Liver (tissue), 8 donors: ENCODE measurements at regions not wholly inside any gene's neighbourhood (a gene's known extent, or its start where the extent isn't known, plus 50 kb on each side); places are given as distances from the start of the nearest gene placed in this dataset.

ENCODE experiments used
- DNase-seq: peaks from one replicate; pipeline ENCODE4 v3.0.0-alpha.2; 2017; ENCODE audit warnings: low spot score
- H3K27ac ChIP-seq, 2 donors: one replicate each; pipeline ENCODE4 v1.7.0; 2013; ENCODE audit warnings: inconsistent platforms in 2 of 2, low read length in 2 of 2, control low read depth in 1 of 2, low read depth in 1 of 2, mild to moderate bottlenecking in 1 of 2
- H3K27me3 ChIP-seq, 4 donors: one replicate each; pipeline versions ENCODE4 v1.6.1 to v1.7.0; 2013; ENCODE audit warnings: low read length in 3 of 4, inconsistent platforms in 1 of 4, mild to moderate bottlenecking in 1 of 4, moderate library complexity in 1 of 4; ENCODE audit not compliant: control insufficient read depth in 4 of 4, insufficient read depth in 4 of 4
- H3K36me3 ChIP-seq, 4 donors: one replicate each; pipeline versions ENCODE4 v1.6.1 to v1.7.0; 2013; ENCODE audit warnings: low read length in 3 of 4, mild to moderate bottlenecking in 3 of 4, low read depth in 1 of 4, moderate library complexity in 1 of 4; ENCODE audit not compliant: control insufficient read depth in 4 of 4, insufficient read depth in 3 of 4
- H3K4me1 ChIP-seq, 4 donors: one replicate each; pipeline versions ENCODE4 v1.6.1 to v1.7.0; 2013; ENCODE audit warnings: low read length in 3 of 4, mild to moderate bottlenecking in 3 of 4, moderate library complexity in 1 of 4; ENCODE audit not compliant: control insufficient read depth in 4 of 4, insufficient read depth in 4 of 4
- H3K4me3 ChIP-seq, 3 donors: one replicate each; pipeline versions ENCODE4 v1.6.1 to v1.7.0; 2013; ENCODE audit warnings: low read length in 3 of 3, control low read depth in 1 of 3, low read depth in 1 of 3, mild to moderate bottlenecking in 1 of 3
- H3K9ac ChIP-seq, 2 donors: one replicate each; pipeline ENCODE4 v1.7.0; 2013; ENCODE audit warnings: low read length in 2 of 2, mild to moderate bottlenecking in 2 of 2, moderate library complexity in 2 of 2, control low read depth in 1 of 2, low read depth in 1 of 2
- H3K9me3 ChIP-seq, 4 donors: one replicate each; pipeline versions ENCODE4 v1.6.1 to v1.7.0; 2013; ENCODE audit warnings: low read length in 3 of 4; ENCODE audit not compliant: control insufficient read depth in 4 of 4
- EGR1 ChIP-seq, 2 donors: IDR thresholded peaks; 2 replicates each; pipeline ENCODE4 v1.6.1; 2016 to 2018; ENCODE audit warnings: antibody characterized with exemption in 2 of 2, low read depth in 2 of 2
- FOXA1 ChIP-seq: IDR thresholded peaks from 2 replicates; pipeline ENCODE4 v1.6.1; 2016; ENCODE audit warnings: antibody characterized with exemption
- GABPA ChIP-seq, 2 donors: IDR thresholded peaks in 1 of 2; conservative IDR thresholded peaks in 1 of 2; 2 replicates each; pipeline ENCODE4 v1.6.1; 2016; ENCODE audit warnings: antibody characterized with exemption in 2 of 2, mild to moderate bottlenecking in 1 of 2, moderate library complexity in 1 of 2
- HNF4A ChIP-seq, 2 donors: conservative IDR thresholded peaks; 2 replicates each; pipeline ENCODE4 v1.6.1; 2016; ENCODE audit warnings: antibody characterized with exemption in 2 of 2, mild to moderate bottlenecking in 2 of 2
- JUND ChIP-seq, 2 donors: IDR thresholded peaks; 2 replicates each; pipeline ENCODE4 v1.6.1; 2016; ENCODE audit warnings: antibody characterized with exemption in 2 of 2
- REST ChIP-seq: IDR thresholded peaks from 2 replicates; pipeline ENCODE4 v1.6.1; 2016; ENCODE audit warnings: antibody characterized with exemption, mild to moderate bottlenecking
- RXRA ChIP-seq, 2 donors: IDR thresholded peaks; 2 replicates each; pipeline ENCODE4 v1.6.1; 2017 to 2018; ENCODE audit warnings: antibody characterized with exemption in 2 of 2, mild to moderate bottlenecking in 1 of 2
- SP1 ChIP-seq: IDR thresholded peaks from 2 replicates; pipeline ENCODE4 v1.6.1; 2018; ENCODE audit warnings: antibody characterized with exemption, mild to moderate bottlenecking
- TAF1 ChIP-seq: conservative IDR thresholded peaks from 2 replicates; pipeline ENCODE4 v1.6.1; 2016; ENCODE audit warnings: antibody characterized with exemption, mild to moderate bottlenecking
- YY1 ChIP-seq: IDR thresholded peaks from 2 replicates; pipeline ENCODE4 v1.6.1; 2016; ENCODE audit warnings: antibody characterized with exemption, mild to moderate bottlenecking
- WGBS: extraction: QIAGEN DNeasy Blood & Tissue Kit; methylation state at CpG from one replicate; pipeline ENCODE4 v1.1.7; 2013; 5-methylcytosine and 5-hydroxymethylcytosine counted together
- TF ChIP-seq, protein P1 (sequence below): fragments of 150-350 bp; IDR thresholded peaks from 2 replicates; pipeline ENCODE4 v1.5.1; 2017; ENCODE audit warnings: improper control_type of control experiment, low read depth, low read length; ENCODE audit not compliant: missing input control
- TF ChIP-seq, protein P2 (sequence below): IDR thresholded peaks from 2 replicates; pipeline ENCODE4 v1.6.1; 2016; ENCODE audit warnings: antibody characterized with exemption
- TF ChIP-seq, protein P3 (sequence below): IDR thresholded peaks from 2 replicates; pipeline ENCODE4 v1.6.1; 2016; ENCODE audit warnings: antibody characterized with exemption
- TF ChIP-seq, protein P4 (sequence below): IDR thresholded peaks from 2 replicates; pipeline ENCODE4 v1.6.1; 2016; ENCODE audit warnings: antibody characterized with exemption
- donor health status: healthy.
- donor health status: healthy.
- donor health status: healthy.
- donor health status: healthy.
- donor health status: healthy.

- Histone ChIP-seq H3K9ac (no peak overlapping the region), H3K36me3 (no peaks in the 10 kb centered on the region)
- WGBS = 84% methylated on average over 4 of the region's 4 CpGs
Observed at GRCh38 chrX:13474164-13474516, 95.3 kb upstream of the EGFL6 start.

DNA sequence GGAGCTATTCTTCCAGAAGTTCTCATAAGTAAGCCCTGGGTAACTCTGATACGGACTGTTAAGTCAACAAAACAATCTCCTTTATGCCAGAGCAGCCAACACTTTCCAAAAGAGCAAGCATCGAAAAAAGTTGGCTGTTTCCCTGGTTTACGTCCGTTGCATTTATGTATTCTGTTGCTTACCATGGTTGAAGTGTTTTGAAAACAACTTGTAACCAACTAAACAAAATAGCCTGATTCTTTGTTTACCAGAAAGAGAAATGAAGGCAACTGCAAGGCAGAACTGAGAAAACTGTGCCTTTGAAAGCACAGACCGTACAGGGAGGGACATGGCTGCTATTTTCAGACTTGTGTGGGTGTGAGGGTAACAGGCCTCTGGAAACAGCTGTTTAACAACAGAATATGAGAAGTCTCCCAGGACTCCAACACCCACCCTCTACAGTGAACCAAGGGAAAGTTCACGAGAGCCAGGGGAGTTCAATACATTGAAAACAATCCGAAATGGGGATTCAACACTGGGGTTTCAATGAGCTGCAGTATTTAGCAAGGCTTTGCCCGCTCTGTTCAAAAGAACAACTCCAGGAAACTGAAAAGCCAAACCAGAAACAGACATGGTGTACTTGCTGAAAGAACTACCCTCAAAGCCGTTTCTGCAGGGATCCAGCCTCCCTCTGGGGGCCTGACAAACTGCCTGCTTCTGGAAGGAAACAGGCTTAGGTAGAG, 95.8 kb upstream of the EGFL6 start:
- H3K4me1 ChIP-seq = no peaks in the 10 kb centered on the region
- H3K4me3 ChIP-seq = no peak overlapping the region
- no peak for DNase-seq
- WGBS = 69% methylated on average over 9 of the region's 9 CpGs
- H3K9ac ChIP-seq = no peak overlapping the region
- no peak overlapping the region for H3K27ac ChIP-seq
- no peaks in the 10 kb centered on the region for H3K36me3 ChIP-seq
- no peaks in the 10 kb centered on the region for H3K9me3 ChIP-seq
- H3K27me3 ChIP-seq = peaks cover 0 to 4% (median 0%) of the 10 kb centered on the region in 4 donors
- TF ChIP-seq REST (no peak), JUND (IDR thresholded peaks at IDR 0.05) (no peak), TAF1 (no peak), EGR1 (IDR thresholded peaks at IDR 0.05; ENCODE audit: low read depth in 2 of 2) (no peak), HNF4A (conservative IDR thresholded peaks at IDR 0.05) (no peak), FOXA1 (no peak)
- TF ChIP-seq, protein P1, sequence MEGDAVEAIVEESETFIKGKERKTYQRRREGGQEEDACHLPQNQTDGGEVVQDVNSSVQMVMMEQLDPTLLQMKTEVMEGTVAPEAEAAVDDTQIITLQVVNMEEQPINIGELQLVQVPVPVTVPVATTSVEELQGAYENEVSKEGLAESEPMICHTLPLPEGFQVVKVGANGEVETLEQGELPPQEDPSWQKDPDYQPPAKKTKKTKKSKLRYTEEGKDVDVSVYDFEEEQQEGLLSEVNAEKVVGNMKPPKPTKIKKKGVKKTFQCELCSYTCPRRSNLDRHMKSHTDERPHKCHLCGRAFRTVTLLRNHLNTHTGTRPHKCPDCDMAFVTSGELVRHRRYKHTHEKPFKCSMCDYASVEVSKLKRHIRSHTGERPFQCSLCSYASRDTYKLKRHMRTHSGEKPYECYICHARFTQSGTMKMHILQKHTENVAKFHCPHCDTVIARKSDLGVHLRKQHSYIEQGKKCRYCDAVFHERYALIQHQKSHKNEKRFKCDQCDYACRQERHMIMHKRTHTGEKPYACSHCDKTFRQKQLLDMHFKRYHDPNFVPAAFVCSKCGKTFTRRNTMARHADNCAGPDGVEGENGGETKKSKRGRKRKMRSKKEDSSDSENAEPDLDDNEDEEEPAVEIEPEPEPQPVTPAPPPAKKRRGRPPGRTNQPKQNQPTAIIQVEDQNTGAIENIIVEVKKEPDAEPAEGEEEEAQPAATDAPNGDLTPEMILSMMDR = no peak

More at GRCh38 chrX:13474164-13474516, 95.3 kb upstream of the EGFL6 start:
- H3K9me3 ChIP-seq = no peaks in the 10 kb centered on the region
- TF ChIP-seq, protein P2, sequence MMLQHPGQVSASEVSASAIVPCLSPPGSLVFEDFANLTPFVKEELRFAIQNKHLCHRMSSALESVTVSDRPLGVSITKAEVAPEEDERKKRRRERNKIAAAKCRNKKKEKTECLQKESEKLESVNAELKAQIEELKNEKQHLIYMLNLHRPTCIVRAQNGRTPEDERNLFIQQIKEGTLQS = no peak
- TF ChIP-seq RXRA (IDR thresholded peaks at IDR 0.05) (no peak), EGR1 (IDR thresholded peaks at IDR 0.05; ENCODE audit: low read depth in 2 of 2) (no peak), SP1 (no peak), YY1 (no peak), GABPA (IDR thresholded peaks at IDR 0.05 in 1 of 2, conservative IDR thresholded peaks at IDR 0.05 in 1 of 2) (no peak), FOXA1 (no peak), TAF1 (no peak), HNF4A (conservative IDR thresholded peaks at IDR 0.05) (no peak)
- TF ChIP-seq, protein P1 = no peak
- TF ChIP-seq, protein P3, sequence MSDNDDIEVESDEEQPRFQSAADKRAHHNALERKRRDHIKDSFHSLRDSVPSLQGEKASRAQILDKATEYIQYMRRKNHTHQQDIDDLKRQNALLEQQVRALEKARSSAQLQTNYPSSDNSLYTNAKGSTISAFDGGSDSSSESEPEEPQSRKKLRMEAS = no peak
- TF ChIP-seq, protein P4, sequence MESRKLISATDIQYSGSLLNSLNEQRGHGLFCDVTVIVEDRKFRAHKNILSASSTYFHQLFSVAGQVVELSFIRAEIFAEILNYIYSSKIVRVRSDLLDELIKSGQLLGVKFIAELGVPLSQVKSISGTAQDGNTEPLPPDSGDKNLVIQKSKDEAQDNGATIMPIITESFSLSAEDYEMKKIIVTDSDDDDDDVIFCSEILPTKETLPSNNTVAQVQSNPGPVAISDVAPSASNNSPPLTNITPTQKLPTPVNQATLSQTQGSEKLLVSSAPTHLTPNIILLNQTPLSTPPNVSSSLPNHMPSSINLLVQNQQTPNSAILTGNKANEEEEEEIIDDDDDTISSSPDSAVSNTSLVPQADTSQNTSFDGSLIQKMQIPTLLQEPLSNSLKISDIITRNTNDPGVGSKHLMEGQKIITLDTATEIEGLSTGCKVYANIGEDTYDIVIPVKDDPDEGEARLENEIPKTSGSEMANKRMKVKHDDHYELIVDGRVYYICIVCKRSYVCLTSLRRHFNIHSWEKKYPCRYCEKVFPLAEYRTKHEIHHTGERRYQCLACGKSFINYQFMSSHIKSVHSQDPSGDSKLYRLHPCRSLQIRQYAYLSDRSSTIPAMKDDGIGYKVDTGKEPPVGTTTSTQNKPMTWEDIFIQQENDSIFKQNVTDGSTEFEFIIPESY = no peak
- peaks cover 0 to 2% (median 0%) of the 10 kb centered on the region in 4 donors for H3K27me3 ChIP-seq
- no peak overlapping the region for H3K27ac ChIP-seq
- H3K4me1 ChIP-seq = no peaks in the 10 kb centered on the region
- no peak overlapping the region for H3K4me3 ChIP-seq
- no peak for DNase-seq
